ENCODE measurements at regions not wholly inside any gene's neighbourhood (a gene's known extent, or its start where the extent isn't known, plus 50 kb on each side); places are given as distances from the start of the nearest gene placed in this dataset.

DNA sequence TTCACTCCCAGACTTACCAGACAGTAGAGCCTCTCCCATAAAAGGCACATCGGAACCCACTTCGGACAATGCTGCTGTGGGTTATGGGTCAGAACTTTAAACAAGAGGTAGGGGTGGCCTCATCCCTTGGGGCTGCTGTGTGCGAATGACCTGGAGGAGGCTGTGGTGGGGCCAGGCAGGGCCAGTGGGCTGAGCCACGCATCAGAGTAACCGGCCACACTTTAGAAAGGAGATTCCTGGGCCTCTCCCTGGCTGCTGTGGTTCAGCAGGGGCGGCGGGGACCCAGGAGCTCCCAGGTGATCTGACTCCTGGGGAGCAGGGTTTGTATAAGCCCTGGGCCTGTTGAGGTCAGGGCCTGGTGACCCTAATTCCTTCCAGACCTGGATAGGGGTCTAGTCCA is 110.2 kb upstream of the C1orf174 start:
- no peaks in the 10 kb centered on the region for H3K27me3 ChIP-seq (replicated peaks; ENCODE audit: control insufficient read depth, insufficient read depth, low read length)
- TF ChIP-seq, protein P1, sequence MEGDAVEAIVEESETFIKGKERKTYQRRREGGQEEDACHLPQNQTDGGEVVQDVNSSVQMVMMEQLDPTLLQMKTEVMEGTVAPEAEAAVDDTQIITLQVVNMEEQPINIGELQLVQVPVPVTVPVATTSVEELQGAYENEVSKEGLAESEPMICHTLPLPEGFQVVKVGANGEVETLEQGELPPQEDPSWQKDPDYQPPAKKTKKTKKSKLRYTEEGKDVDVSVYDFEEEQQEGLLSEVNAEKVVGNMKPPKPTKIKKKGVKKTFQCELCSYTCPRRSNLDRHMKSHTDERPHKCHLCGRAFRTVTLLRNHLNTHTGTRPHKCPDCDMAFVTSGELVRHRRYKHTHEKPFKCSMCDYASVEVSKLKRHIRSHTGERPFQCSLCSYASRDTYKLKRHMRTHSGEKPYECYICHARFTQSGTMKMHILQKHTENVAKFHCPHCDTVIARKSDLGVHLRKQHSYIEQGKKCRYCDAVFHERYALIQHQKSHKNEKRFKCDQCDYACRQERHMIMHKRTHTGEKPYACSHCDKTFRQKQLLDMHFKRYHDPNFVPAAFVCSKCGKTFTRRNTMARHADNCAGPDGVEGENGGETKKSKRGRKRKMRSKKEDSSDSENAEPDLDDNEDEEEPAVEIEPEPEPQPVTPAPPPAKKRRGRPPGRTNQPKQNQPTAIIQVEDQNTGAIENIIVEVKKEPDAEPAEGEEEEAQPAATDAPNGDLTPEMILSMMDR (IDR thresholded peaks at IDR 0.05; ENCODE audit: insufficient read depth, low read length, poor library complexity, severe bottlenecking) = no peak

DNA sequence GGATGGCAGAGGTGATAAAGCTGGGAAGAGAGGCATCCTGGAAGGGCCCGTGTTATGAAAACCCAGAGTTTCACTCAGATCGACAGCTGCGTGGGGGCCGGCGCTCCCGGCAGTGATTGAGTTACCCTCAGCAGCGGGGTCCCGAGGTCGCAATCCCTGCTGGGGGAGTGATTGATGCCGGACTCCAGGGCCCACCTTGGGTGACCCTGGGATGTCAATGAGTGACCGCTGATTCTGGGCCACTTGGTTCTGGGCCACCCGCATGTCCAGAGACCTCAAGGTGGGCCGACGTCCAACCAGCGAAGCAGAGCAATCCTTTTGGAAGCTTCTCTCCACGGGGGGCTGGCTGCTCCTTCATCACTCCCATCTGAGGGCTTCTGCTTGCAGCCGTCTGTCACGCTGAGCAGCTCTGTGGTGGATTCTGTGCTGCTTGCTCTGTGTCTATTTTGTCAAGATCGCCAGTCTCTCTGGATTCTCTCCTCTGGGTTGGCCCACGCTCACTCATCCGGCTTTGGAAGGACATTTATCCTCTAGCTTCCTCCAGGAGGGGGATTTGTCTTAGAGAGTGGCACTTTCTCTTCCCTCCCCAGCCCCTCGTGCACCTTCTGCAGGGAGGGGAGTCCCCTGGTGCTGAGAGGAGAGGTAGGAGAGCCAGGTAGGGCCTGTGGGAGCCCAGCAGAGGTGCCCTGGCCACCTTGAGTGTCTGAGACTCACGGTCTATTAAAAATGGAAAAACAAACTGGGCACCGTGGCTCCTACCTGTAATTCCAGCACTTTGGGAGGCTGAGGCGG is 110.9 kb upstream of the C1orf174 start:
- Histone ChIP-seq H3K4me3 (replicated peaks; ENCODE audit: low read depth, low read length) (no peak overlapping the region), H3K27me3 (replicated peaks; ENCODE audit: control insufficient read depth, insufficient read depth, low read length) (no peaks in the 10 kb centered on the region), H3K36me3 (ENCODE audit: control insufficient read depth, insufficient read depth, low read length) (no peaks in the 10 kb centered on the region)
- TF ChIP-seq, protein P1 (IDR thresholded peaks at IDR 0.05; ENCODE audit: insufficient read depth, low read length, poor library complexity, severe bottlenecking) = no peak
- DNase-seq (ENCODE audit: extremely low read depth, insufficient read length) = no peak

More for the DNA sequence above, 110.2 kb upstream of the C1orf174 start:
- Histone ChIP-seq H3K36me3 (ENCODE audit: control insufficient read depth, insufficient read depth, low read length) (no peaks in the 10 kb centered on the region), H3K4me3 (replicated peaks; ENCODE audit: low read depth, low read length) (no peak overlapping the region)
- no peak for DNase-seq (ENCODE audit: extremely low read depth, insufficient read length)

DNA sequence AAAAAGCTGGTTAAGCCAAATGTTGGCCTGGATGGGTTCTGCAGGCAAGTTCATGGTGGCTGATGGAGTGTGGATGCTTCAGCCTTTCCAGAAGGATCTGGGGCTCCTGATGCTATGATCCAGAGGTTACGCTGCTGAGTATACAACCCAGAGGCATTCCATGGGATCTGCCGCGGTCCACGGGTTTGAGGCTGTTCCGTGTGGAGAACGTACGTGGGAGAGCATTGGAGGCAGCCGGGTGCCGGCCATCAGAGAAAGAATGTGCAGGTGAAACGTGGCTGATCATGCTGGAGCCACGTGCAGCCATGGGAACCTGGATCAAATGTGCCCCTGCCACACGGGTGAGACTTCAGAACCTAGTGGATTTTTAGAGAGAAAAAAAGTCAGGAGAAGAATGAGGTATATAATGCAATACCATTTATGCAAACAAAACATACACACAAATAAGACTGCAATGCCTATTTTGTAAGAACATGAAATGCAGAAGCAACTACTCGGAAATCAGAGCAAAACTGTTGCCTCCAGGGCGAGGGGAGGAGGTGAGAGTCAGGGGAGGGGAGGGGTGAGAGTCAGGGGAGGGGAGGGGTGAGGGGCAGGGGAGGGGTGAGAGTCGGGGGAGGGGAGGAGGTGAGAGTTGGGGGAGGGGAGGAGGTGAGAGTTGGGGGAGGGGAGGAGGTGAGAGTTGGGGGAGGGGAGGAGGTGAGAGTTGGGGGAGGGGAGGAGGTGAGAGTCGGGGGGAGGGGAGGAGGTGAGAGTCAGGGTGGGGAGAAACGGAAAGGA is 116.5 kb upstream of the C1orf174 start:
- TF ChIP-seq, protein P1 (IDR thresholded peaks at IDR 0.05; ENCODE audit: insufficient read depth, low read length, poor library complexity, severe bottlenecking) = no peak
- DNase-seq (ENCODE audit: extremely low read depth, insufficient read length) = no peak
- H3K4me3 ChIP-seq (replicated peaks; ENCODE audit: low read depth, low read length) = no peak overlapping the region
- no peaks in the 10 kb centered on the region for H3K36me3 ChIP-seq (ENCODE audit: control insufficient read depth, insufficient read depth, low read length)
- no peaks in the 10 kb centered on the region for H3K27me3 ChIP-seq (replicated peaks; ENCODE audit: control insufficient read depth, insufficient read depth, low read length)

DNA sequence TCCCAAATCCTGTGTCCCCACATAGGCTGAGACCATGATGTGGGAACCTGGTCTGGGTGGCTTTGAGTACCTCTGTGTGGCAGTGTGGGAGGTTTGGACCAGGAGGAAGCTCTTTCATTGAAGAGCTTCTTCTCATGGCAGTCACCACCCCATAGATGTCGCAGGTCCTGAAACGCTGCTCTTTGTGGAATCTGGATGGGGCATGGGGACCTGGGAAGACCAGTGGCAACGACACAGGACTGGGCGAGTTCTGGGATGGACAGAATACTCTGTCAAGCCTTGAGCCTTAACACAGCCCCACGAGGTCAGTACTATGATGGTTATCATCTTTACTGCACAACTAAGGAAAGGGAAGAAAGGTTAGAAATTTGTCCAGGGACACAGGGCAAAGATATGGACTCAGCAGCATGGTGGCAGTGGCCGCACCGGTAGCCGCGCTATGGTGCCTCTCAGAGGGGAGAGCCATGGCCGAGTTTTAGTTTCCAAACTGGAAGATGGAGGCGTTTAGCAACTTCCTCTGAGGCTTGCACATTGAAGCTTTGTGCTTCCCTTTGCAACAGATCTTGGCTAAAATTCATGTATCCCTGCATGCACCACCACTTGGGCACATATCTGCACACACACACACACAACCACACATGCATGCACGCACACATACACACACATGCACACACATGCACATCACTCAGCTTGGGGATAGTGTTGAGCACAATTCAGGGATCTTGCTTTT is 117.7 kb upstream of the C1orf174 start:
- TF ChIP-seq, protein P1 (IDR thresholded peaks at IDR 0.05; ENCODE audit: insufficient read depth, low read length, poor library complexity, severe bottlenecking) = no peak
- Histone ChIP-seq H3K27me3 (replicated peaks; ENCODE audit: control insufficient read depth, insufficient read depth, low read length) (no peaks in the 10 kb centered on the region; the same call in 1 of the 2 replicates), H3K36me3 (ENCODE audit: control insufficient read depth, insufficient read depth, low read length) (no peaks in the 10 kb centered on the region), H3K4me3 (replicated peaks; ENCODE audit: low read depth, low read length) (no peak overlapping the region)
- DNase-seq (ENCODE audit: extremely low read depth, insufficient read length) = no peak

DNA sequence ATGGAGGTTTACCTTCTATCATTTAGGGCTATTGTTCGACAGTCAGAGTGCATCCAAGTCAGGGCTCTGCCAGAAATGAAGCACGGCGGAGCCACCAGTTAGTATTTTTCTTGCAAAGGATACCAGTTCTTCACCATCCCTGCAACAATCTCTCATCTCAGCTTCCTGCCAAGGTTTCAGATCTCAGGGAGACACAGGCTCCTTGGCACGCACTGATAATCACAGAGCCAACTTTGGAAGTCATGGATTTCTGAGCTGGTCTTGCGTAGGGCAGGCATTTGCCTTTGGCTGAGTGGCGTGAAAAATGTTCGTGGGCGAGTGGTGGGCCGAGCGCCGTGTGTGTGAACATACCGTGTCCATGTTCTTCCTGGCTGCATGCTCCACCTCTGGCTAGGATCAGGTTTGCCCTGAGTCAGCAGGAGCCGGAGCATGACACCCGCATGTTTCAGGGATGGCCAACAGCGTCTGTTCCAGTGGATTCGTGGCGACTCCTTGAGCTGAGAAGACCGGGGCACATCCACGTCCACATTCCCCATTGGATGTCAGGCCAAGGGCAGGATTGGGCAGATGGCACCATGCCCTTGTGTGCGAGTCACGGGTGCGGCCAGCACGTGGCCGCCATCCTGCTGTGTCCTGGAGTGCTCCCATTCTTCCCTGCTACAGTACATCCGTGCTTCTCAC is 118.5 kb upstream of the C1orf174 start:
- DNase-seq (ENCODE audit: extremely low read depth, insufficient read length) = no peak
- H3K4me3 ChIP-seq (replicated peaks; ENCODE audit: low read depth, low read length) = no peak overlapping the region
- no peaks in the 10 kb centered on the region; the same call in 1 of the 2 replicates for H3K27me3 ChIP-seq (replicated peaks; ENCODE audit: control insufficient read depth, insufficient read depth, low read length)
- no peaks in the 10 kb centered on the region for H3K36me3 ChIP-seq (ENCODE audit: control insufficient read depth, insufficient read depth, low read length)
- TF ChIP-seq, protein P1 (IDR thresholded peaks at IDR 0.05; ENCODE audit: insufficient read depth, low read length, poor library complexity, severe bottlenecking) = no peak

Measured in GM06990 (cell line).